ENCODE measurements at regions not wholly inside any gene's neighbourhood (a gene's known extent, or its start where the extent isn't known, plus 50 kb on each side); places are given as distances from the start of the nearest gene placed in this dataset.
"Not testable (repeated sequence)": the region's sequence is repeated elsewhere in the genome, so short reads cannot be mapped to it uniquely, and the experiment has no call there.

GRCh38 chr11:86729576-86729975 lies 57.2 kb upstream of the ME3 start:
- DNase-seq (ENCODE audit: low spot score); intact Hi-C loops (cut with DNase I); ATAC-seq: not testable (repeated sequence)

GRCh38 chr11:86728562-86728961 lies 56.1 kb upstream of the ME3 start:
- intact Hi-C loops (cut with DNase I), result no loop called here
- no peak for DNase-seq (ENCODE audit: low spot score)
- ATAC-seq, result no peak

GRCh38 chr11:86726770-86727504 lies 54.5 kb upstream of the ME3 start:
- ATAC-seq (no peak), DNase-seq (ENCODE audit: low spot score) (no peak)
- intact Hi-C loops (cut with DNase I), result no loop called here

GRCh38 chr11:86726118-86726753 lies 53.8 kb upstream of the ME3 start:
- intact Hi-C loops (cut with DNase I), result no loop called here
- no peak for ATAC-seq
- no peak for DNase-seq (ENCODE audit: low spot score)

GRCh38 chr11:86724137-86724536 lies 51.7 kb upstream of the ME3 start:
- ATAC-seq (no peak), DNase-seq (ENCODE audit: low spot score) (no peak)
- intact Hi-C loops (cut with DNase I), result no loop called here

- ATAC-seq (no peak), DNase-seq (ENCODE audit: low spot score) (no peak)
- intact Hi-C loops (cut with DNase I), result no loop called here
Measured at GRCh38 chr11:86723281-86723680, 50.9 kb upstream of the ME3 start.

- intact Hi-C loops (cut with DNase I), result no loop called here
- DNase-seq (ENCODE audit: low spot score) (no peak), ATAC-seq (no peak)
Measured at GRCh38 chr11:86722748-86723147, 50.3 kb upstream of the ME3 start.

Data from sciatic nerve (tissue), 2 donors.